Lower leg skin (tissue), 3 donors: ENCODE measurements at regions not wholly inside any gene's neighbourhood (a gene's known extent, or its start where the extent isn't known, plus 50 kb on each side); places are given as distances from the start of the nearest gene placed in this dataset.

Experiments used
- POLR2A ChIP-seq, 2 donors: fragments of 450-650 bp; IDR thresholded peaks; one replicate each; pipeline ENCODE4 v1.6.1; 2016 to 2017; ENCODE audit warnings: antibody characterized with exemption in 2 of 2, mild to moderate bottlenecking in 1 of 2, moderate library complexity in 1 of 2
- TF ChIP-seq, protein P1 (sequence below), 3 donors: fragments of 450-650 bp; IDR thresholded peaks; one replicate each; pipeline ENCODE4 v1.5.1; 2016; ENCODE audit warnings: antibody characterized with exemption in 3 of 3, mild to moderate bottlenecking in 3 of 3, moderate library complexity in 2 of 3

DNA sequence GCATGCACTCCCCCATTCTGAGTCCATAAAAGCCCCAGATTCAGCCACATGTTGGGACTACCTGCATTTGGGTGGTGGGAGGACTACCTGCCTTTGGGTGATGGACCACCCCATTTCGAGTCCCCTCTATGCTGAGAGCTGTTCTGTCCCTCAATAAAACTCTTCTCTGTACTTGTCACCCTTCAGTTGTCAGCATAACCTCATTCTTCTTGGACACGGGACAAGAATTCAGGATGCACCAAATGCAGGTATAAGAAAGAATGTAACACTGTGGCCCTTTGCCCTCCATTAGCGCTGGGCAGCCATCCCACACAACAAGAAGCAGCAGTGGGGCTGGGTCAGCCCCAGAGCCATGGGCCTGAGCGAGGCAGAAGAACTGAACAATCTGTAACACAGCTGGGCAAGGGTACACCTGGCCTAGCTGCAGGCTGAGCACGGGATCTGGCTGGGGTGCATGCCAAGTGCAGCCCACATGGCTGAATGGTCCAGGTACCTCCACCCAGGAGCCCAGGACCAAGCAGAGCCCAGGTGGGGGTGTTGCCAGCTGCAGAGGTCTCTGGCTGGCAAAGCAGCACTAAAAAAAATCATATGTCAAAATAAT, 1344.3 kb upstream of the LRRTM3 start:
- TF ChIP-seq, protein P1, sequence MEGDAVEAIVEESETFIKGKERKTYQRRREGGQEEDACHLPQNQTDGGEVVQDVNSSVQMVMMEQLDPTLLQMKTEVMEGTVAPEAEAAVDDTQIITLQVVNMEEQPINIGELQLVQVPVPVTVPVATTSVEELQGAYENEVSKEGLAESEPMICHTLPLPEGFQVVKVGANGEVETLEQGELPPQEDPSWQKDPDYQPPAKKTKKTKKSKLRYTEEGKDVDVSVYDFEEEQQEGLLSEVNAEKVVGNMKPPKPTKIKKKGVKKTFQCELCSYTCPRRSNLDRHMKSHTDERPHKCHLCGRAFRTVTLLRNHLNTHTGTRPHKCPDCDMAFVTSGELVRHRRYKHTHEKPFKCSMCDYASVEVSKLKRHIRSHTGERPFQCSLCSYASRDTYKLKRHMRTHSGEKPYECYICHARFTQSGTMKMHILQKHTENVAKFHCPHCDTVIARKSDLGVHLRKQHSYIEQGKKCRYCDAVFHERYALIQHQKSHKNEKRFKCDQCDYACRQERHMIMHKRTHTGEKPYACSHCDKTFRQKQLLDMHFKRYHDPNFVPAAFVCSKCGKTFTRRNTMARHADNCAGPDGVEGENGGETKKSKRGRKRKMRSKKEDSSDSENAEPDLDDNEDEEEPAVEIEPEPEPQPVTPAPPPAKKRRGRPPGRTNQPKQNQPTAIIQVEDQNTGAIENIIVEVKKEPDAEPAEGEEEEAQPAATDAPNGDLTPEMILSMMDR (IDR thresholded peaks at IDR 0.05): no peak
- TF ChIP-seq POLR2A (IDR thresholded peaks at IDR 0.05): no peak
